HepG2 (cell line): ENCODE measurements at regions not wholly inside any gene's neighbourhood (a gene's known extent, or its start where the extent isn't known, plus 50 kb on each side); places are given as distances from the start of the nearest gene placed in this dataset.
"Not testable (repeated sequence)": the region's sequence is repeated elsewhere in the genome, so short reads cannot be mapped to it uniquely, and the experiment has no call there.

Experiments used
- ASH2L ChIP-seq: fragments of 300-600, 200-600 bp; sonication (generic); IDR thresholded peaks from 2 replicates; pipeline ENCODE4 v1.7.0; 2017; ENCODE audit warnings: low read depth, mild to moderate bottlenecking, moderate library complexity, mixed read lengths, low read length; ENCODE audit not compliant: insufficient read length
- ATF1 ChIP-seq: IDR thresholded peaks from 2 replicates; pipeline ENCODE4 v1.6.1; 2016; ENCODE audit warnings: mild to moderate bottlenecking, control low read depth
- ATF7 ChIP-seq, 2 experiments: fragments of 450-650 bp in 1 of 2; sonication (generic) in 1 of 2; formaldehyde crosslinking in 1 of 2; IDR thresholded peaks; 2 replicates each; pipeline versions ENCODE4 v1.4.0 to v1.6.1; 2016 to 2020; ENCODE audit warnings: antibody characterized with exemption in 1 of 2, mild to moderate bottlenecking in 1 of 2, missing genetic modification reagents in 1 of 2
- CCDC6 ChIP-seq: sonication (generic); formaldehyde crosslinking; IDR thresholded peaks from 2 replicates; pipeline ENCODE4 v1.8.1; 2022; ENCODE audit warnings: mild to moderate bottlenecking, missing genetic modification reagents, moderate library complexity
- HNF4G ChIP-seq, 2 experiments: sonication (generic) in 1 of 2; formaldehyde crosslinking in 1 of 2; IDR thresholded peaks; 2 replicates each; pipeline versions ENCODE4 v1.4.0 to v1.6.1; 2011 to 2020; ENCODE audit warnings: borderline replicate concordance in 2 of 2, low read depth in 2 of 2, mild to moderate bottlenecking in 2 of 2, low read length in 1 of 2, missing genetic modification reagents in 1 of 2, moderate library complexity in 1 of 2
- KDM6A ChIP-seq: IDR thresholded peaks from 2 replicates; pipeline ENCODE4 v1.6.1; 2016; ENCODE audit warnings: low read depth
- KLF6 ChIP-seq: IDR thresholded peaks from 2 replicates; pipeline ENCODE4 v1.8.0; 2016; ENCODE audit warnings: missing biosample characterization, missing genetic modification reagents
- PATZ1 ChIP-seq: sonication (generic); formaldehyde crosslinking; IDR thresholded peaks from 2 replicates; pipeline ENCODE4 v1.4.0; 2020; ENCODE audit warnings: missing genetic modification reagents
- SAP130 ChIP-seq: IDR thresholded peaks from 2 replicates; pipeline ENCODE4 v1.6.1; 2016; ENCODE audit warnings: low read depth
- ZFP37 ChIP-seq: sonication (generic); formaldehyde crosslinking; IDR thresholded peaks from 2 replicates; pipeline ENCODE4 v1.4.0; 2020; ENCODE audit warnings: missing genetic modification reagents, borderline replicate concordance
- ZFP82 ChIP-seq: sonication (generic); formaldehyde crosslinking; IDR thresholded peaks from 2 replicates; pipeline ENCODE4 v1.5.1; 2020; ENCODE audit warnings: mild to moderate bottlenecking, missing genetic modification reagents, borderline replicate concordance
- ZFY ChIP-seq: sonication (generic); formaldehyde crosslinking; IDR thresholded peaks from 2 replicates; pipeline ENCODE4 v1.4.0; 2020; ENCODE audit warnings: missing genetic modification reagents
- ZGPAT ChIP-seq: IDR thresholded peaks from 2 replicates; pipeline ENCODE4 v1.6.1; 2016; ENCODE audit warnings: mild to moderate bottlenecking

- TF ChIP-seq HNF4G (IDR thresholded peaks at IDR 0.05; ENCODE audit: borderline replicate concordance, low read depth, low read length): peak; percentile 29; the same call in 1 of the 2 replicates
- TF ChIP-seq HNF4G (CRISPR knock-in tag; IDR thresholded peaks at IDR 0.05; ENCODE audit: borderline replicate concordance, low read depth); ATF7 (IDR thresholded peaks at IDR 0.05): not testable (repeated sequence)
- 0 out of 2 replicates have a peak, but pooled peaks have one; percentile 35 for TF ChIP-seq KLF6 (CRISPR knock-in tag)
- TF ChIP-seq ZGPAT (CRISPR knock-in tag): peak; percentile 61; the same call in 1 of the 2 replicates
- peak; percentile 64 for TF ChIP-seq ZFY (CRISPR knock-in tag)
- TF ChIP-seq ATF1: peak; percentile 27; the same call in 1 of the 2 replicates
- 0 out of 2 replicates have a peak, but pooled peaks have one; percentile 40 for TF ChIP-seq ZFP37
- peak; percentile 87 for TF ChIP-seq KDM6A
- TF ChIP-seq ASH2L: peak; percentile 74
- peak; percentile 52; the same call in 1 of the 2 replicates for TF ChIP-seq ATF7 (CRISPR knock-in tag; IDR thresholded peaks at IDR 0.05)
- peak; percentile 87 for TF ChIP-seq PATZ1 (CRISPR knock-in tag)
- TF ChIP-seq SAP130: peak; percentile 14; the same call in 1 of the 2 replicates
- 0 out of 2 replicates have a peak, but pooled peaks have one; percentile 0 for TF ChIP-seq ZFP82 (CRISPR knock-in tag)
- TF ChIP-seq CCDC6 (CRISPR knock-in tag): 0 out of 2 replicates have a peak, but pooled peaks have one; percentile 18
Observed at GRCh38 chr3:125741991-125742718, 146.9 kb upstream of the OSBPL11 start (continued).
